ELR (cell line): ENCODE measurements at regions not wholly inside any gene's neighbourhood (a gene's known extent, or its start where the extent isn't known, plus 50 kb on each side); places are given as distances from the start of the nearest gene placed in this dataset.
"Not testable (repeated sequence)": the region's sequence is repeated elsewhere in the genome, so short reads cannot be mapped to it uniquely, and the experiment has no call there.

Experiments used
- DNase-seq: peaks from one replicate; pipeline ENCODE4 v3.0.0-alpha.2; 2015; ENCODE audit warnings: low read depth

- DNase-seq: no peak
Measured at GRCh38 chr17:22265807-22266206, 573.5 kb downstream of the KCNJ18 start.

- DNase-seq: no peak
Measured at GRCh38 chr17:22266231-22266630, 573.9 kb downstream of the KCNJ18 start.

GRCh38 chr17:22267019-22267418 is 574.7 kb downstream of the KCNJ18 start:
- no peak for DNase-seq

GRCh38 chr17:22268214-22268911 is 576.0 kb downstream of the KCNJ18 start:
- no peak for DNase-seq

GRCh38 chr17:22268912-22269220 is 576.5 kb downstream of the KCNJ18 start:
- no peak for DNase-seq

GRCh38 chr17:22270381-22270780 is 578.1 kb downstream of the KCNJ18 start:
- DNase-seq: no peak

- not testable (repeated sequence) for DNase-seq
Measured at GRCh38 chr17:22270809-22271208, 578.5 kb downstream of the KCNJ18 start.

GRCh38 chr17:22272363-22273146 is 580.2 kb downstream of the KCNJ18 start:
- DNase-seq: no peak

- no peak for DNase-seq
Measured at GRCh38 chr17:22273308-22273707, 581.0 kb downstream of the KCNJ18 start.

GRCh38 chr17:22277595-22277994 is 585.3 kb downstream of the KCNJ18 start:
- no peak for DNase-seq

- DNase-seq: no peak
Measured at GRCh38 chr17:22278302-22279275, 586.3 kb downstream of the KCNJ18 start.

GRCh38 chr17:22286337-22287041 is 594.2 kb downstream of the KCNJ18 start:
- no peak for DNase-seq

GRCh38 chr17:22298484-22298951 is 606.2 kb downstream of the KCNJ18 start:
- DNase-seq: not testable (repeated sequence)

GRCh38 chr17:22300177-22300576 is 607.9 kb downstream of the KCNJ18 start:
- DNase-seq: no peak

GRCh38 chr17:22300731-22301352 is 608.5 kb downstream of the KCNJ18 start:
- DNase-seq: no peak

- no peak for DNase-seq
Measured at GRCh38 chr17:22301353-22301745, 609.0 kb downstream of the KCNJ18 start.

- no peak for DNase-seq
Measured at GRCh38 chr17:22303096-22303495, 610.8 kb downstream of the KCNJ18 start.

GRCh38 chr17:22303865-22304264 is 611.5 kb downstream of the KCNJ18 start:
- no peak for DNase-seq

- DNase-seq: no peak
Measured at GRCh38 chr17:22304667-22305303, 612.5 kb downstream of the KCNJ18 start.

- DNase-seq: no peak
Measured at GRCh38 chr17:22305356-22306071, 613.2 kb downstream of the KCNJ18 start.
